Globus pallidus (tissue), 1 donor: ENCODE measurements at regions not wholly inside any gene's neighbourhood (a gene's known extent, or its start where the extent isn't known, plus 50 kb on each side); places are given as distances from the start of the nearest gene placed in this dataset.

Experiments
- DNase-seq: peaks from one replicate; pipeline ENCODE4 v3.0.0-alpha.2; 2015; ENCODE audit warnings: low spot score

DNA sequence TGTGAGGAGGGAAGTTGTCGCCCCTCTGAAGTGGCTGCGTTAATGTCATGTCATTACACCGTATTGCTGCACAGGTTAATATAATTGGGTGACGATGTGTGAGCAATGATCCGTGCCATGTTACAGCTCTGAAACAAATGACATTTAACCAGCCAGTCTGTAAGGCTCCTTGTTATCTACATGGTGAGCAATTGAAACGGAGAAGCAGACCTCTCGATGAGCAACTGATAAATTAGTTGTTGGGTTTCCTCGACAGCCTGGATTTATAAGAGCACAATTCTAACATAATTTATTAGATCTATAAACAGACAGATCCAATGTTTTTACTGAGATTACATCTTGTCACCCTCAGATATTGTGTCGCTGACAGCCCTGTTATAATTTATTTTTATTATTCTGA lies 49.9 kb upstream of the MAFB start:
- DNase-seq: no peak

DNA sequence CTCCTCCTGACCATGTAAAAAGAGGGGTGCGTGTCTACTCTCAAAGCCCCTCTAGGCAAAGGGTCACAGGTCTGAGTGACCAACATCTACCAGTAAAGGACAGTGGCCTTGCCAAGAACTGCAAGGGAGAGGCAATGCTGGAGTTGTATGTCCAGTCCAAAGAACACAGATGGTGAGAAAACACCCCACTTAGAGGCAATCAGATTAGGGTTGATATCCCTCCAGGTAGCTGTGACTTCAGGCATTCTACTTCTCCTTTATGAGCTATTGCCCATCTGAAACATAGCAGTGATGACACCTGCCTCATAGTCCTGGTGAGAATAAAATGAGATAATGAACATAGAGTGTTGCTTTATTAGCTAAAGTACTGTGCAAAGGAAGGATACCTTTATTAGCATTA lies 50.8 kb upstream of the MAFB start:
- DNase-seq: no peak

DNA sequence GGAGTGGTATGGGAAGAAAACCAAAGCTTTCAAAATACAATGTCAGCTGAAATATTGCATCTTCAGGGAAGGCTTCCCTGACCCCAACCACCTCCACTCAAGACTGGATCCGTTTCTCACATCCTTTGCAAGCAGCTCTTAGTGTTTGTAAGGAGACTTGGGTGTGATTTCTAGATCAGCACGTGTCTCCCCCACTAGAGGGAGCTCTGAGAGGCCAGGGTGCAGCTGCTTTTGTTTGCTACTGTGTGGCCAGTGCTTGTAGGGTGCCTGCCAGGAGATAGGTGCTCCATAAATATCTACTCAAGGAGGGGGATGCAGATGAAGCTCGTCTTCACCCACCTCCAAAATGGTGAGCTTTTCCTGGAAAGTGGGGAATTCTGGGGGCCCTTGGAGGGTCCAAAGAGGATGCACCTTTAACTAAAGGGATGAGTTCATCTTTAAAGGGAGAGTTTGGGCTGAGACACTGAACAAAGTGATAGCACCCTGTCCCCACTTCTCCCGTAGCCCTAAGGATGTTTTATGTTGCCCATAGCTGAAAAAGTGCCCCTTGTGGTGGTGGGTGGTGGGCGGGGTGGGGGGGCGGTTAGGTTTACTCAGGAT lies 52.6 kb upstream of the MAFB start:
- peak; percentile 24 for DNase-seq

GRCh38 chr20:40743141-40743775 lies 54.2 kb upstream of the MAFB start:
- DNase-seq: no peak

- DNase-seq: no peak
Observed at GRCh38 chr20:40744072-40744817, 55.2 kb upstream of the MAFB start.

DNA sequence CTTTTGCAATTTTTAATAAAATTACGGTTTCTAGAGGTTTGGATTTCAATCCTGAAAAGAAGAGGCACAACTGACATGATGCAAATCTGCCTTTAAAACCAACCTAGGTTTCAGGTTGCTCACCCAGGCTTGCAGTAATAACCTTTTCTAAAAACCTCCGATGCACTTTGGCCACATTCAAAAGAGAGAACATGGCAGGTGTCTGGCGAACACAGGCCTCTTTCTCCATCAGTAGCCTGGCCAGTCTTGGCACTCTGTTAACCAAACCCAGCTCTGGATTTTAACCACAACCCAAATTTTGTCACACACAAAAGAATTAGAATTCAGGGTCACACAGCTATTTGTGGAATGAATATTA lies 55.8 kb upstream of the MAFB start:
- DNase-seq: no peak

GRCh38 chr20:40746251-40746650 lies 57.2 kb upstream of the MAFB start:
- DNase-seq: no peak

DNA sequence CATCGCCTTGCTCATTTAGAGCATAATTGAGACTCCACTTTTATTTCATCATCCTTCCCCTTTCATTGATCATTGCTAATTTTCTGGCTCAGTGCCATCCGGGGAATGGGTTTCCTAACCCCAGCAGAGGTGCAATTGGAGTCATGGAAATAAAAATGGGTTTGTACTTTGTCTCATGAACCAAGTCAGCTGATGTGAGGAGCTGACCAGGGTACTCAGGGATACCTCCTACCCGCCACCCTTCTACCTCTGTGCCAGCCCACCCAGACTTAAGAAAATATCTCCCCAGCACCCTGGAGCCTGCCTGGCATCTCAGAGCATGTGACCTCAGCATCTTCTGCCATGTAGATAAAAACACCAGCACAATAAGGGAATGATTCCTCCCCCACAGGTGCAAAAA lies 59.1 kb upstream of the MAFB start:
- no peak for DNase-seq

- DNase-seq: no peak
Observed at GRCh38 chr20:40749985-40750506, 61.0 kb upstream of the MAFB start.

GRCh38 chr20:40750541-40751035 lies 61.6 kb upstream of the MAFB start:
- no peak for DNase-seq

DNA sequence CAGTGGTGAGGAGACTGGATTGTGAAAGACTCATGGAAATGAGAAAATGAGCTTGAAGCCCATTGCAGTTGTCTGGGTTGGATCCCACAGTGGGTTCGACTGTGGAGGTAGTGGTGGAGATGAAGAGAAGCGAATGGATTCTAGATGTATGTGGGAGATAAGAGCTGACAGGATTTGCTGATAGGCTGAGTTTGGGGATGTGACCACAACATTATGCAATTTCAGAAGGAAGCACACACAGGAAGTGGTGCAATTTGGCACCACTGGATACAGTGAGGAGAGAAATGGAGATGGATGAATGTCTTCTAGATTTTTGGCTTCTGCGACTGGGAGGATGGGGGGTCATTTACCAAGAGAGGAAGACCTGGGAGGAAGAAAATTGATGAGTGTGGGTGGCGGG lies 64.4 kb upstream of the MAFB start:
- DNase-seq: no peak

DNA sequence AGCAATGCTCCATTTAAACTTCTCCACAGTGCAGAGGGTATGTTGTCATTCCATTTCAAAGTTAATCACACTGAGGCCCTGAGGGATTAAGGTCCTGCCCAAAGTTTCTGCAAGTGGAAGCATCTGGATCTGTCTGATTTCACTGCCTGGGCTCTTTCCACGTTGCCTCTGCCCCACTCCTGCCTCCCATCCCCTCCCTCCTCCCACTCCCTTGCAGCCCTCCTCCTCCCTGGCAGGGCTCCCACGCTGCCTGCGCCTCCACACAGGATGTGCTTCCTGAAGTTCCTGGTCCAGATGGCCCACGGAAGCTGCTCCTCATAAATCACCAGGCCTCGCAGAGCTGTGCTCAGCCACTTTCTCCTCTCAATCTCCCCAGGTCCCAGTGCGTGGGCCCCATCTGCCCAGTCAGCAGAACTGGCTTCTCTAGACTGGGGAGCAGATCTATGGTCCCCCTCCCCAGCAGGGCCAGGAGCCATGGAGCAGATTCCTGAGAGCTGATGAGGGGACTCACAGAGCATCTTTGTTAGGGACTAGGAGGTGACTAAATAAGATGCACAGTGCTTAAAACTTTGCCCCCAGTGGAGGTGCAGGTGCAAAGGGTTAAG lies 65.4 kb upstream of the MAFB start:
- DNase-seq: no peak

DNA sequence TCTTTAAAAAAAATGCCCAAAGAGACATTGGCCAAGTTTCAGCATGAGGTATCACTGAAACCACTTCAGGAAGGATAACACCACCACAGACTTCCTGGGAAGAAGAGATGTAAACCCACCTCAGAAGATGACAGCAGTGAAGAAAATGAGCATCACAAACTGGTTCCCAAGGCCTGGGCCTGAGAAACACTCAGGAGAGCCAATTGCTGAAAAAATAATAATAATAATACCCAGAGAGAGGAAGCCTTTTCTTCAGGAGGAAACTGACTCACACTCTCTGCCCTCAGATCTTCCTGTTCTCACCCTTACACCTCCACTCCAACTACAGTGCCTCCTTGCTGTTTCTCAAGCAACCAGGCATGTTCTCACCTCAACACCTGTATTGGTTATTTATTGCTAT lies 68.1 kb upstream of the MAFB start:
- DNase-seq: no peak

DNA sequence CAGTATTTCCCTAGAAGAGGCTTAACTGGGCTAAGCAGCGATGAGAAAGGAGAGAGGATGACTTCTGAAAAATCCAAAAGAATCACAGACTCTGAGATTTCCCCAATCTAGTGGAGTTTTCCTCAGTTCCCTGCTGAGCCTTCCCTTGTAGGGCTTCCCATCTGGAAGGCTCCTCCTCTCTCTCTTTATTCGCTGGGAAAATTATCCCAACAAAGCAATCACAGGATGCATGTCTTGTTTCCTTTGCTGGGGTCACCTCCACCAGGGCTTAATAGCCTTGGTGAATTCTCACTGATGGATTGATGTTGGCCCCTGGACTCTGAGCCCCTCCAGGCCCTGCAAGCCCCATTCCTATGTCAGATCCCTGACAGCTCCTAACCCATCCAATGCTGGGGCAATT lies 69.8 kb upstream of the MAFB start:
- no peak for DNase-seq

DNA sequence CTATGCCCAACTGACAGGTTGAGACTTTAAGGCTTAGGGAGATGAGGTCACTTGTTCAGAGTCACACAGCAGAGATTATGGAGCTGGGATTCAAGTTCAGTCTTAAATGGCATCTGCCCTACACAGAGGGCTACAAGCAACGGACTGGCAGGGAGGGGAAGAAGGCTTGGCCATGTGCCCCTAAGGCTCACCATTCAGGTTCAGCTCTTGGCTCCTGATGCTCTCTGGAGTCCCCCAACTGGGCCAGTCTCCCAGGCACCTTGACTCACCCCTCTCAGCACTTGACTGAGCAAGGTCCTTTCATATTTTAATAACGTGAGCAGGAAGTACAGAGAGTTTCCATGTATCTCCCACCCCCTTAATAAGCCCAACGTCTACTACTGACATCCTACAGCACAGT lies 71.4 kb upstream of the MAFB start:
- no peak for DNase-seq

- DNase-seq: peak; percentile 80
Observed at GRCh38 chr20:40763646-40764295, 74.7 kb upstream of the MAFB start.

DNA sequence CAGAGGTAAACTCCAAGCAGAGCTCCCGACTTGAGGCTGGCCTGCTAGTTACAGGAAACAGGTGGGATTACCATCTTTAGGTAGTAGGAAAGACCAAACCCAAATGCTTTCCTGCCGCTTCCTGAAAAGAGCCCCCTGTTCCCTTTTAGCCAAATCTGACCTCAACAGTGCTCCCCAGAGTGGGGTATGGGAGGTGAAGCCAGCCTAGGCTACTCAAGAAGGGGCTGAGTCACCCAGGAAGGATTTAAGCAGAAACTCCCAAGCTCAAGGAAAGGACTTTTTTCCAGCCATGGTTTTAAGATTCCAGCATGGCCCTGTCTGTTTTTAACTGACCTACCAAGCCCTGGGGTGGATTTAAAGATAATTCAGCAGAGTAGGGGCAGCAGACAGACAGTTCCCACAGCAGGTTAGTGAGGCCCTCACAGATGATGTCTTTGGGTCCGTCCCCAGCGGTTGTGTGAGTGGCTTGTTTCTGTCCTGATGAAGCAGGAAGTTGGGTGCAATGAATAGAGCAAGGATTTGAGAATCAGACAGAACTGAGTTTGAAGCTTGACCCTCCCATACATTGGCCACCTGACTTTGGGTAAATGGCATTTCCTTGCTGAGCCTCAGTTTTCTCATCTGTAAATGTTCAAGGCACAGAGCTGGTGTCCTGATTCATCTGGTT lies 76.9 kb upstream of the MAFB start:
- no peak for DNase-seq

DNA sequence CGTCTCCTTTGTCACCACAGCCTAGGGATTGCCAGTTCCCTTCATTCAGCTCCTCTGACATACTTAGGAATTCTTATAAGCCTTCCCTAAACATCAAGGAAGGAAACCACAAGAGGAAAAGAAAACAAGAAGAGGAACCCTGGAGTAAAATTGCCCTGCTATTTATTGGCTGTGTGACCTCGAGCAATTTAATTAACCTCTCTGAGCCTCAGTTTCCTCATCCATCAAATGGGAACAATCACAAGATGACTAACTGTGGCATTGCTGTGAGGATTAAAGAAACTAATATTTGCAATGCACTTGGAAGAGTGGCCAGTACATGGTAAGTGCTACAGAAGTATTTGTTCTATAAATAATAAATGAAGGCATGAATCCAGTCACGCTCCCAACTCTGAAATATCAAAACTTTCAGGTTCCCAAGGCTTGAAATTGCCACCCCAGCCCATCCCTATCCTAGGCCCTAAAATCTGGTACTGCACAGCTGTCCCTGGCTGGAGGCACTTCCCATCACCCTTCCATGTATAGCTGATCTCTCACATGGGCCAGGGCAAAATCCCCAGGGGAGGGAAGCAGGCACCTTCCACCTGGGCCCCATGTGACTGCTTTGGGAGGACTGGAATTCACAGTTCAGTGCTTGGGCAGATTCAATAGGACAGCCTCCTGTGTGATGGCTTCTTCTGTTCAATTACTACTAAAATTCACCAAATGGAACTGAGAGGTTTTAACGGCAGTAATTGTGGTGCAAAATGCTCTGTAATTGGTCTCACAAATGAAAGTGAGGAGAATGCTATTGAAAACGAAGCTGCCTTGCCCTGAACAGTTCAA lies 78.0 kb upstream of the MAFB start:
- DNase-seq: no peak

DNA sequence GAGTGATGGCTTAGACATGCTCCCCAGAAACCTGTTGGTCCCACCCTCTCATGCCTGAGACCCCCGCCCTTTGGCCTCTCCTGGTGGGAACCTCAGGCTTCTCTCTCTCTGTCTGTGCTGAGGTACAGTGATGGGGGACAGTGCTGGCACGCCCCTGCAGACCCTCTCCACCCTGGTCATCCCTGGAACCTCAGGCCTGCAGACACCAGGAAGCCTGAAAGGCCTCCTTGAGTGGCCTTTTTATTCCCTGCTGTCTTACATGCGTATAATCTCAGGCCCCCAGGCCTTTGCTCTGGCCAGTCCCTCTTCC lies 78.5 kb upstream of the MAFB start:
- DNase-seq: no peak

DNA sequence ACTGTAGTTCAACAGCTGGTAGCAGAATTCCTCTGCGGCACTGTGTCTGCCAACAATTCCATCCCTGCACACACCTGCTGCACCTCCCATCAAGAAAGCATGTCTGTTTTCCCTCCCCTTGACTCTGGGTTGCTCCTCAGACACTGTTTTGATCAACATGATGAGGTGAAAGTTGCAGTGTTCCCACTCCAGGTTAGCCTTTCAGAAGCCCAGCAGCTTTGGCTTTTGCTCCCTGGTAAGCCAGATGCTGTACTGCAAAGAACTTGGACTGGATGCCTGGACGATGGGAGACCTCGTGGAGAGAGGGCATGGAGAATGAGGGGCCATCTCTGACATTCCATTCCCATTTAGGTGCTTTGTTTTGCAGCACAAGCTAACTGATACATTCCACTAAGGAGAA lies 79.1 kb upstream of the MAFB start:
- no peak for DNase-seq

- no peak for DNase-seq
Observed at GRCh38 chr20:40769677-40770285, 80.7 kb upstream of the MAFB start.
